Epithelial cell of esophagus (primary cell): ENCODE measurements at regions not wholly inside any gene's neighbourhood (a gene's known extent, or its start where the extent isn't known, plus 50 kb on each side); places are given as distances from the start of the nearest gene placed in this dataset.
A peak's percentile ranks its signal among the peaks of the same experiment; 100 is the strongest.

ENCODE experiments used
- DNase-seq: peaks from one replicate; pipeline ENCODE4 v3.0.0; 2010; ENCODE audit warnings: low read depth
- H3K4me3 ChIP-seq: 2 replicates; pipeline ENCODE4 v1.5.1; 2011; ENCODE audit warnings: mild to moderate bottlenecking, low read length, control low read depth
- CTCF ChIP-seq: IDR thresholded peaks from 2 replicates; pipeline ENCODE4 v1.5.1; 2011; ENCODE audit warnings: low read depth, mild to moderate bottlenecking, low read length, control low read depth, inconsistent platforms; ENCODE audit not compliant: insufficient read depth; ENCODE audit errors: missing control alignments

DNA sequence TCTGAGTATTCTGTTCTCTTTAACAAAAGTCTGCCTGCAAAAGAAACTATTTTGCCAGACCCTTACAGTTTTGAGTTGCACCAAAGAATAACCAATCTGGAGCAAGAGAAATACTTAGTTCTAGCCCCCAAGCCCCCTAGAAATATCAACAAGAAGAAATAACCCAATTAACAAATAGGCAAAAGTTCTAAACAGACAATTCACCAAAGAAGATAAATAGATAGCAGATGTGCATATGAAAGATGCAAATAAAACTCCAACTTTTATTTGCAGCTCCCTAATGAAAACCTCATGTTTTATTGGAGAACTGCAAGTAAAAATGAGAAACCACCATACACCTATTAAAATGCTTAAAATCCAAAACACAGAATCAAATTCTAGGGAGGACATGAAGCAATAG is 1308.0 kb downstream of the CDH11 start:
- no peak for TF ChIP-seq CTCF
- no peak overlapping the region for H3K4me3 ChIP-seq
- DNase-seq, result no peak

- TF ChIP-seq CTCF, result no peak
- no peak overlapping the region for H3K4me3 ChIP-seq
- DNase-seq, result no peak
These were observed 1313.1 kb downstream of the CDH11 start for GRCh38 chr16:63808730-63809129.

GRCh38 chr16:63806794-63807506 is 1314.9 kb downstream of the CDH11 start:
- DNase-seq, result peak; percentile 51
- no peak for TF ChIP-seq CTCF
- no peak overlapping the region for H3K4me3 ChIP-seq

DNA sequence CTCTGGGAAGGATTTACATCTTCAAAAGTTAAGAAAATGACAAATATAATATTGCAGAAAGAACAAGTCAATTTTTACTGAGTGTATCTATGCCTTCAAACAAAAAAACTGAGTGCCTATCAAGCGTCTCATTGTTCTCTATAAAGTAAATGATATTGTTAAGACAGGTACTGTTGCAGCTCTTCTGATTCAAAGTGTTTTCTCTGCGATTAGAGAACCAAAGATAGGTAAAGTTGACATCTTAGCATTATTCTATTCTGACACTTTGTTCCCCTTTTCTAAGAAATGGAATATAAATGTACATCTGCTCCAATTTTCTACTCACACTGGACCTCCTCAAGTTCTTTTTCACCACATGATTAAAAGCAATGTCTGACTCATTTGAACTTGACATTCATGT is 1317.7 kb downstream of the CDH11 start:
- no peak for DNase-seq
- H3K4me3 ChIP-seq, result no peak overlapping the region
- no peak for TF ChIP-seq CTCF

- peak; percentile 25 for DNase-seq
- TF ChIP-seq CTCF, result peak; percentile 49
- no peak overlapping the region for H3K4me3 ChIP-seq
These were observed 1332.3 kb downstream of the CDH11 start for GRCh38 chr16:63789603-63790002.

DNA sequence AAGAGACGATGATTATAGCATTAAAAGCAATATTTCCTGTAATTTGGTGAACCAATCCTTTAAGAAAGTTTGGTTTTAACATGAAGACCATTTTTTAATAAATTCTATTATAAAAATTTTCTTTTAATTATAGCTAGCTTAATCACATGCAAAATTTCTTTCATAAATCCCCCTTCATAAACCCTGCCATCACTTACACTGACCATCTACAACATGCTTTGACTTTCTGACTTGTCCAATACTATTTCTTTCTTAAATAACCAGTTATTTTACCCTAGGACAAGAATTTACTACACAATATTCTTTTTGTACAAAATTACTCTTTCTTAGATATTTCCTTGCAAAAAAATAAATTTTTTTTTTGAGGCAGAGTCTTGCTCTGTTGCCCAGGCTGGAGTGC is 1334.8 kb downstream of the CDH11 start:
- no peak overlapping the region for H3K4me3 ChIP-seq
- DNase-seq, result no peak
- no peak for TF ChIP-seq CTCF

GRCh38 chr16:63785170-63785569 is 1336.7 kb downstream of the CDH11 start:
- DNase-seq, result no peak

More at GRCh38 chr16:63785170-63785569, 1336.7 kb downstream of the CDH11 start:
- no peak overlapping the region for H3K4me3 ChIP-seq
- no peak for TF ChIP-seq CTCF
